GM21360 (cell line): ENCODE measurements at regions not wholly inside any gene's neighbourhood (a gene's known extent, or its start where the extent isn't known, plus 50 kb on each side); places are given as distances from the start of the nearest gene placed in this dataset.
"Not testable (repeated sequence)": the region's sequence is repeated elsewhere in the genome, so short reads cannot be mapped to it uniquely, and the experiment has no call there.

ENCODE experiments used
- ATAC-seq: cut with Tn5 transposase; IDR thresholded peaks from one replicate; pipeline ENCODE4 v1.9.1; 2021; ENCODE audit warnings: mild to moderate bottlenecking, moderate library complexity; ENCODE audit not compliant: unreplicated experiment

DNA sequence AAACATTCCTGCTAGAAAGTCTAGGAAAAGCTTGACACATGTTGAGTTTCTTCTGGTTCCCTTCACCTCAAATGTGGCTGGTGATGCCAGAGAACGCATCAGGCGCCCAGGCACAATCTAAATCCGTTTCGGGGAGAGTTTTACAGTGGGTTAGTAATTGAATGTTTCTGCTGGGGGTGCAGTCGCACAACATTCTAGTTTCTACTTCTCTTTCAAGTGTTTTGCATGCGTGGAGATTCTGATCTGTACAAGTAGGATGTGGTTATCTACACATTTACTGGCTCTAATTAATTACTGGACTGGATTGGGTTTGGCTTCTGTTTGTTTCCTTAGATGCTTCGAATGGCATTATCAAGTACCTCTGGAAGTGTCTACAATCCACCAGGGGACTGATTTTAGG, 173.8 kb downstream of the TMEM26 start:
- no peak for ATAC-seq

DNA sequence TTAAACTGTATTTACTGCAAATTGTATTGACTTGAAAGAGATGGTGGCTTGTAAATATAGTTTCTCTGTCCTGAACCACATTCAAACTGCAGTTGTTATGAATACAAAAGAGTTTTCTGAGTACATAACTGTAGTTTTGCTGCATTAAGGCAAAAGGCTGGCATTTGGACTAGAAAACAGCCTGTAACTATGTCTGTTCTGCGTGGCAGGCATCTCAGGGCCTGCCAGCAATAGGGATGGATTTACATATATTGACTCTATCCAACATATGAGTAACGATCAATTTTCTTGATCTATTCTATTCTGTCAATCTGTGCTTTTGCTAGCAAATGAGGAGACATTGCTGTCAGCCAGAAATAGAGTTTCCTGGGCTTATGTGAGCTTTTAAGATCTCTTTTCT, 174.6 kb downstream of the TMEM26 start:
- no peak for ATAC-seq

DNA sequence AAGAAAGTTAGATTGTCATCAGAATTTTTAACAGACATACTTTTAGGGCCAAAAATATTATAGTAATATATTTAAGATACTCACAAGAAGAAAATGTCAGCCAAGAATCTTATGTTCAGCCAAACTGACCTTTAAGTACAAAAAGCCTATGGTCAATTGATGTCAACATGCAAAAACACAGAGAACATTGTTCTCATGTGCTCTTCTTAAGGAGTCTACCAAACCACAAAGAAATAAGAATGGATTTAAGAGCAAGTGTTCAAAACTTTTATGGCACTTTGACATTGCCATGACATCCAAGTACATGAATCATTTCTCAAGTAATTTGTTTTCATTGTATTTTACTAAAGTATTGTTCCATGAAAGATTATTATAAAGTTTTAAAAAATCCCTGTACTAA, 180.4 kb downstream of the TMEM26 start:
- no peak for ATAC-seq

DNA sequence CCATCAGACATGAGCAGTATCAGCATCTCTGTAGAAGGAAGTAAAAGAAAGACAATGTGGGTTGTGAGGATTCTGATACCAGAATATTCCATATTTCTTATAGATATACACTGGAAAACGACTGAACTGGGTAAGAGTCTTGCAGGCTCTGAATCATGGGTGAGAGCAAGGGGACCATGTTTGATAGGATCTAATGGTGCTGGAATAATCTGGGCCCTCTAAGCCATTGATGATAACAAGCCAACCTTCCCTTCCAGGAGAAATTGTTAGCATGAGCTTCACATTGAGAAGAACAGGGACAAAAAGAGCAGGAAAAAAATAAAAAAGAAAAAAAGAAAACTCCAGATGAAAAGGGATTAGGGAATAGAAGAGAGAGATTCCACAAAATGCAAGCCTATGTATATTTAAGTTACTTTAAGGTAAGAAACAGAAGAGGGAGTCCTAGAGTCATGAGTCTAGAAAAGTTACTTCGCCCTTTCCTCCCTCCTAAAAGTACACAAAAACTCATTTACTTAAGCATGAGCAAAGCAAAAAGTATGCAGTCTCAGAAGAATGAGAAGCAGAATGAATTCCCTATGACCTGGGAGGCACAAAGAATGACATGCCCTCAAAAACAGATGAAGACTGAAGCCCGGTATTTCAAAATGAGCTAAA, 181.9 kb downstream of the TMEM26 start:
- ATAC-seq, result no peak

DNA sequence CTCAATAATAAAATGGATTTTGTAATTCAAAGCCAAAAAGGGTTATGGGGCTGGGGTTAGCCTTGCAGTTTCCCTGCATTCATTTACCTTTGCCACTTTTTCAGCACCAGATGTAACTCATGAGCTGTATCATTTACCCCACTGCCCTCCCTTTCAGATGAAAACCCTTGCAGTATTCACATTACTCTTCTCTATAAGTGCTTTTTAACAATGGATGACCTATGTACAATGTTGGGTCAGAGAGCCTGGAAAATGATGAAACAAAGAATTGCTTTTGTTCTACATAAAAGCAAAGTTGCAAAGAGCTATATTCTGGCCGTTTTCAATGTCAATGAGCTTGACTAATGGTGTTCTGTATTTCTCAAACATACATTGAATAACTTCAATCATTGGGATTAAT, 189.7 kb downstream of the TMEM26 start:
- no peak for ATAC-seq

DNA sequence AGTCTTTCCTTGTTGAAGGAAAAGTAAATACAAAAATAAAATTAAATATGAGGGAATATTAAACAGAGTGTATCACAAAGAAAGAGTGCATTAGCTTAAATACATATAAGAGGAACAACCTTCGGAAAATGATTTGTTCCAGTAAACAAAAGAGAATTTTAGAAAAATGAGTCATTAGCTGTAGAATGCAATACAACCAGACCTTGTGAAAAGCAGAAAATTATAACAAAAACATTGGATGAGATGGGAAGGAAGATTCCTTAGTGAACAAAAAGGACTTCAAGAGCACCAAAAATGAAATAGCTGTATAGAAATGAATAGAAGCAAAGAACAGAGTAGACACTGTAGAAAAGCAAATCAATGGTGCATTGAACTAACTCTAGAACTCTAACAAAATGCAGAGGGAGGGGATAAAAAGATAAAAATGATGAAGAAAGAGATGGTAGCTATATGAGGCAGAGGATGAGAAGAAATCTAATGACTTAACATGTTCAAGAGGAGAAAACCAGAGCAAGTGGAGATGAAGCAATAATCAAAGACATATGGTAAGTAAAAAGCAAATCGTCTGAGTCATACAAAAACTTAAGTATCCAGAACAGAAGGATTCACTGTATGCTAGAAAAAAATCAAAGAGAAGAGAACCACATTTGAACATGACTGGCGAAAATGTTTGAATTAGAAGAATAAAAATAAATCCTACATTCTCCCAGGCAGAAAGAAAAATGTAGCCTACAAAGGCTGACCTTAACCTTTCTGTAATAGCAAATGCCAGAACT, 190.5 kb downstream of the TMEM26 start:
- no peak for ATAC-seq

DNA sequence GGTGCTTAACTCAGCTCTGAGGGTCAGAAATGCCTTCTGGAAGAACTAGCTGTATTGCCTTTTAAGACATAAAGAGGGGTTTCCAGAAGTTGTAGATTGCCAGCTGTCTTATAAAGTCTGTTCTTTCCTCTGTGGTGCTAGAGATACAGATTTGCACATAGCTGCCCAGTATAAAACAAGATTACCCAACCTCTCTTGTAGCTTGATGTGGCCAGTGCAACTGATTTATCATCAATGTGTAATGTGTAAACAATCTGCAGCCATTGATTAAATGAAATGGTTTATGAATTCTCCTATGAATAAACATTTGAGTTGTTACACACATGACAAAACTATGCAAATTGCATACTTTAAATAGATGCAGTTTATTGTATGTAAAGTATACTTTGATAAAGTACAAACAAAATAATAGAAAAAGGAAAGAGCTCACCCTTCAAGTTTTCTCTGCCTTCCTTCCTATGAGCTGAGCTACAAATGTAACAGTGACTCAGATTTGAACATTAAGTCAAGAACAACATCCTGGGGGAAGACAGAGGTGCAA, 195.2 kb downstream of the TMEM26 start:
- ATAC-seq, result no peak

DNA sequence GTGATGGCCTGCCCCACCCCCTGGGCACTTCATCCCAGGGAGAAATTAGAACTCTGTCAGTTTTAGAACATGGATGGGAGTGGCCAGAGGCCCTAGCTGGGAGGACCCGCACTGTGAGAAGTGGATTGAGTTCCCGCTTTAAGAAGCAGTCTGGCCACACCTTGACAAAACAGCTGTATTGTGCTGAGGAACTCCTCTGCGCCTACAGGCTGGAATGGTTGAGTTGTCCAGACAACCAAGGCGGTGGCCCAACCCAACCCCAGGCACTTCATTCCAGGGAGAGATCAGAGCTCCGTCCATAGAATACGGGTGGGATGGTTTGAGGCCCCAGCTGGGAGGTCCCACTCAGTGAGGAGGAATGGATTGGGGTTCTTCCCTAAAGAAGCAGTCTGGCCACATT, 196.0 kb downstream of the TMEM26 start:
- no peak for ATAC-seq

DNA sequence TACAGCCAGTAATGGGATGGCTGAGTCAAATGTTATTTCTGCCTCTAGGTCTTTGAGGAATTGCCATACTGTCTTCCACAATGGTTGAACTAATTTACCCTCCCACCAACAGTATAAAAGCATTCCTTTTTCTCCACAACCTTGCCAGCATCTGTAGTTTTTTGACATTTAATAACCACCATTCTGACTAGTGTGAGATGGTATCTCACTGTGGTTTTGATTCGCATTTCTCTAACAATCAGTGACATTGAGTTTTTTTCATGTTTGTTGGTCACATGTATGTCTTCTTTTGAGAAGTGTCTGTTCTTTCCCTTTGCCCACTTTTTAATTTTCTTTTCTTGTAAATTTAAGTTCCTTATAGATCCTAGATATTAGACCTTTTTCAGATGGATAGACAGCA, 200.9 kb downstream of the TMEM26 start:
- not testable (repeated sequence) for ATAC-seq

DNA sequence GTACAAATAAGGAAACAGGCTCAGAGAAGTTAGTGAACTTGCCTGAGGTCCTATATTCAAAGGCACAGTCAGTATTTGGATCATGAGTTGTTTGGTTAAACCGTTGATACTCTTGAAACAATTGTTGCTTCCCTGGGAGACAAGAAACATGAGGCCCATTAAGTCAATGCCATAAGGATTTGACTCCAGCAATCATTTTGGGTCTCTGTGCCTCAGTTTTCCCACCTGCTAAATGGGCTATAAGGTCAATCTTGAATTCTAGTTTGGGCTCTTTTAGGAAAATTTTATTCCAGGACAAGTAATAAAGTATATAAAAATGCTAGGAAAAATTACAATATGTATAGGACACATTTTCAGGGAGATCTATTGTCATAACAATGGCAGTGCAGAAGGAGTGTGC, 202.1 kb downstream of the TMEM26 start:
- no peak for ATAC-seq

DNA sequence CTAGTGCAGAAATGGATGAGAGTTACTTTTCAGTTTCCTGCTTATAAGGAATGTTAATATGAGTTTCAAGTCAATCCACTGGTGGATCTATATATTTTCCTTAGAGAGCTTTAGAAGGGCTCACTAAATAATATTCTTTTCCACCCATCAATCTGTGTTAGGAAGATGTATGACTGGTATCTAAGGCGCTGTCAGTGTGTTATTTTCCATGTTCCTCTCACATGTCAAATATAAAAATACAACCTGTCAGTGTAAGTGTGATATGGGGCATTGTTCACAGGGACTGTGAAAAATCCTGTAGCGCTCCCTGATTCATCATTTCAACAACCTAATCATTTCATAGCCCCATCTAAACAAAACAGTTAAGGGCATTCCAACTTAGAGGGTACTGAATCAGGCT, 203.1 kb downstream of the TMEM26 start:
- ATAC-seq, result no peak

DNA sequence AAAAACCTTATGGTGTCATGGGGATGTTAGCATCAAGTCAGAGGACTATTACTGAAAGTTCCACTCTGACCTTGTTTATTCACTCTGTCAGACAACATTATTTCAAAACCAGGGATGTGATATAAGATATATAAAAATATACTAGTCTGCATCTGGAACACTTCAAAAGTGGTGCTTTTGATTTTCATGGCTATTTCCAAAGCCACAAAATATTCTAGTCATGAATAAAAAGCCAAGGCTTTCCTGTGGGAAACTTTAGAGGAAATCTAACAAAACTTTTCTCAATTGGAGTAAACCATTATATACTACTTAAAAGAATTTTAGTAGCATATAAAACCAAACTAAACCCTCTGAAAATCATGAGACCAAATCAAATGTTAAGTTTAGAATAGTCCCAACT, 205.2 kb downstream of the TMEM26 start:
- no peak for ATAC-seq

DNA sequence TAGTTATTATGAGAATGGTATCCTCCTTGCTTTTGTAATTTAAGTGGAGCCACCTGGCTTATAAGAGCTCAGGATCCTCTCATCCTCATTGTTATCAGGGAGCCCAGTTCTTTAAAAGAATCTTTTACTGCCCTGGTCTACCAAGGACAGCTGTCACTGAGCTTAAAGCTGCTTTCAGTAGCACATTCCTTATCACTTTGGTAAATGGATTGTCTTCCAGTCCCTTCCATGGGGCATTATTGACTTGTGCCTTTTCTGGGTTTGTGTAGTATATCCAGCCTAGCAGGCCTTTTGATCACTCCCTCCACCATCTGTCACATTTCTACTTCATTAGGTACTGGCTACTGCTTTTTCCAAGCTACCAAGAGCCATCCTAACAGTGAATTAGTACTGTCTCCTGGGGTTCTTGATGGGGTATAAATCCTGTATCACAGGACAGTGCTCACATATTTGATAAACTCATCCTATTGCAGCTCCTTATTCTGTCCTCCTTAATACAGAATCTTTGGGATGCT, 208.9 kb downstream of the TMEM26 start:
- ATAC-seq, result no peak

DNA sequence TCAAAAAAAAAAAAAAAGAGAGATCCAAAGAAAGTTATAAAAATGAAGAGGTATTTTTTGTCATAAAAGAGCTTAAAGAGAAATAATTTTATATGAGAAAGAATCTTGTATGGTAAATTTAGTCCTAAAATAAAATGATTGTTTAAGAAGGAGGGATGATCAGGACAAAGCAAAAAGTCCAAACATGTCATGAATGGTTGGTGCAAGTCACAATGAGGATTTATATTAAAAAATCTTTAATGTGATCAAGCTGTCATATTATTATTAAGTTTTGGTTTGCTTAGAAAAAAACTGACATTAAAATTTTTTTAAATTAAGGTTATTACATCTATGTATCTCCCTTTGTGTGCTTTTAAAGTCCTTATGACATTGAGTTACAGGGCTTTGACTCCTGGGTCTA, 220.4 kb downstream of the TMEM26 start:
- no peak for ATAC-seq

DNA sequence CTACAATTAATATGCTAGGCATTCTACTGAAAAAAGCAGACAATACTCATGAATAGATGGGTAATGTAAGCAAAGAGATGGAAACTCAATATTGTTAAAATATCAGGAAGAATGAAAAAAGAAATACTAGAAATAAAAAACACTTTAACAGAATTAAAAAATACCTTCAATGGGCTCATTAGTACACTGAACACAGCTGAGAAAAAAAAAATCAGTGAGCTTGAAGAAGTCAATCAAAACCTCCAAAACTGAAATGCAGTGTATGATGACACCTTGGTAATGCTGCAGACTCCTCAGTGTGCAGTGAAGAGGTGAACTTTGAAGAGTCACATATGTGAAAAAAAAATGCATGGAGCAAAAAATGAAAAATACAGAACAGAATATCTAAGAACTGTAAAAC, 227.2 kb downstream of the TMEM26 start:
- no peak for ATAC-seq

DNA sequence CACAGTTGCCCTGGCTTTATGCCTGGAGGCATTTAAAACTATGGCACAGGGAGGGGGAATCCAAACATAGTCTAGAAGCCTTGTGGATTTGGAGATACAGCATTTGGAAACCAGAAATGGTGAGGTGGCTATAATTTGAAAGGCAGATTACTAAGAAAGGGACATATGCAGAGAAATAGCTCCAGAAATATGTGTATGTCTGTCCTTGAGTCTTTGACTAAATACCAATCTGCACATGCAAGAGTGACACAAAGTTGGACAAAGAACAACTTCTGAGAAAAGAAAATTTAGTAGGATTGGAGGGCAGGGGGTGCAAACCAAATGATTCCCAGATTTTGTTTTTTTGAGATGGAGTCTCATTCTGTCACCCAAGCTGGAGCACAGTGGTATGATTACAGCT, 229.6 kb downstream of the TMEM26 start:
- ATAC-seq, result no peak

DNA sequence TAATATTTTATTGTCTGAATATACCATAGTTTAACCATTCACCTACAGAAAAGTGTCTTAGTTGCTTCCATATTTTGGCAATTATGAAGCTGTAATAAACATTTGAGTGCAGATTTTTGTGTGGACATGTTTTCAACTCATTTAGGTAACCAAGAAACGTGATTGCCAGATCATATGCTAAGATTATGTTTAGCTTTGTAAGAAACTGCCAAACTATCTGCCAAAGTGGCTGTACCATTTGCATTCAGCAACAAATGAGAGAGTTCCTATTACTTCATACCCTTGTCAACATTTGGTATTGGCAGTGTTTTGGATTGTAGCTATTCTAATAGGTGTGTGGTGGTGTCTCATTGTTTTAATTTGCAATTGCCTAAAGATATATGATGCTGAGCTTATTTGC, 233.5 kb downstream of the TMEM26 start:
- no peak for ATAC-seq

DNA sequence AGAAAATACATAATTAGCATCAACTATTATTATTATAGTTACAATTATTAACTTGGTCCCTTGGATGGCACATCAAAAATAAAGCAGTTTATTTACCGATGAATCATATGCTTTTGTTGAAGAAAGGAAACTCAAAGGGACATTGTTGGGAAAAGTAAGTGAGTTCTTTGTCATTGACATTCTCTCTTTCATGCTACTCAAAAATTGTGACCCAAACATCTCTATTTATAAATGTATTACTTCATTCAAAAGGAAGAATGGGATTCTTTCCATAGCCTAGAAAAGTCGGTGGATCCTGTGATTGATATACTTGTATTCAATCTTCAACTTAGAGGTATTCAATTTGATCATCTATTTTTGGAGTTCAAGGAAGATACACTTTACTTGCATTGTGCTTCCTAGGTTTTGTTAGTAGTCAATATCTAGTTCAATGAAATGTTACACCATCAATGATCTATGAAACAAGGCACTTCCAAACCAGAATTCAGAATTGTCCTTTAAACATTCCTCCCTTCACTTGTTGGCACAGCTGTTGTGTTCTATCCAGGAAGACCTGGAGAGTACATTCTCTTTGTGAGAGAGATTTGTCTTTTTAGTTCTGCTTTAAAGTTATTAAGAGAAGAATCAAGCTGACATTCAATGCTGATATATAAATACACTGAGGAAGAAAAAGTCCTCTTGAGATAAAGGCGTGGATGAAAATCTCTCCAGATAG, 235.2 kb downstream of the TMEM26 start:
- no peak for ATAC-seq

DNA sequence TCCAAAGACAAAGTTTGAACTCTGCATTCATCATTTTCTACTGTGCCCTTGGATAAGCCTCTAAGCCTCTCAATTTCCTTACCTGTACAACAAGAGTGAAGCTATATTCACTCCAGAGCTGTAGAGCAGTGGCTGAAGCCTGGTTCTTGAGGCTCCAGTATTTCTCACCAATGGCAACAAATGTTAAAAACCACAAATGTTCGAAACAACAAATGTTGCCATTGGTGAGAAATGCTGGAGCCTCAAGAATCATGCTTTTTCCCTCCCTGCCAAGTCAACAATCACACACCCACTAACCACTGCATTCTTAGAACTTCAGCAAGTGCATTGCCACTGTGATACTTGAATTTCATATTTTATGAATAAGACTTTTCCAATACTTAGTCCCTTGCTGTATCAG, 237.9 kb downstream of the TMEM26 start:
- ATAC-seq, result no peak

DNA sequence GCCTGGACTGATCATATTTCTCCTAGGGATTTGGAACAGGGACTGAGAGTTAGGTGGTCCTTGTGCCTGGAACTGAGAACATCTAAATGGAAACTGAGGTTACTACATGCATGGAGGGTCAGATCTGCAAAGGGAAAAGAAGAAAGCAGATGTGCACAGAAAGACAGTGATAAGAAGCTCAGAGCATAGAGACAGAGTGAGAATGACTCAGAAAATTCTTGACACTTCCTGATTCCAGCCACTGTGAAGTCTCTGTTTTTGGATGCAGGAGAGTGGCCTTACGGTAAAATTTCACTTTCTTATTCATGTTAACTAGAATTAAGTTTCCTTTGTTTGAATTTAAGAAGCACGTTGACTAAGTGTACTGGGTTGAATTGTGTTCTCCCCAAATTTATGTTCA, 241.7 kb downstream of the TMEM26 start:
- ATAC-seq, result no peak

DNA sequence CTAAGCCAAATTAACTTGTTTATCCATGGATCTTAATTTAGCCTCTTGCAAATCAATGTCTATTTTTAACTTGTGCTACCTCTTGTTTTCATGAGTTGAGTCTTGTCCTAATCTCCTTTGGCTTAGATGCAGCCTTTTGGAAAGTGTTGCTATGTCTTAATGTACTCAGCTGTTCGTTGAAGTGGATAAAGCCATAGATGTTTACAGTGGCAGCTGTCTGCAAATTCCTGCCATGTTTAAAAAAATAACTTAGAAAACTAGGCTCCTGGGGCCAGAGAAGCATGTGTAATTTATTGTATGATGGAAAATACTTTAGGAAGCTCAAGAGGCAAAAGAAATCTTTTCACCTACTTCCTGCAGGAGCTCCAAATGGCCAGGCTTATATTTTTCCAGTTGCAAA, 253.1 kb upstream of the RHOBTB1 start:
- ATAC-seq, result no peak

DNA sequence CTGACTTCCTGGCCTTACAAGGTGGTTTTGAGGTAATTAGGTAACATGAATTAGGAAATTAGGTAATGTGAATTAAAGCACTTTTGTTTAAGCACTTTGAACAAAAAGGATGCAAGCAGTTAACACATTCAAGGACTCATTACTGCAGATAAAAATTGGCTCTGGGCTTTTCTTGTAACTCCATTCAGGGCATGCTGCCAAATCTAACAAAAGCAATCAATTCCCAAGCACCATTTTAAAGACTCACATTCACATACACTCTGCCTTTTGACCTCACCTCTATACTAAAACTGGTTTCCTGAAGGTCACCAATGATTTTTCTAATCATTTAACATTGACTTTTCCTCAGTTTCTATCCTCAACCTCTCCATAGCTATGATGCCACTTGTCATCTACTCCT, 251.2 kb upstream of the RHOBTB1 start:
- no peak for ATAC-seq
